Neuronal stem cell (in vitro differentiated cells): ENCODE measurements at regions not wholly inside any gene's neighbourhood (a gene's known extent, or its start where the extent isn't known, plus 50 kb on each side); places are given as distances from the start of the nearest gene placed in this dataset.
A peak's percentile ranks its signal among the peaks of the same experiment; 100 is the strongest.

Experiments
- DNase-seq: peaks from one replicate; pipeline ENCODE4 v3.0.0-alpha.2; 2013; ENCODE audit warnings: low spot score
- H2AFZ ChIP-seq: one replicate; pipeline ENCODE4 v1.6.1; 2013; ENCODE audit warnings: mild to moderate bottlenecking, low read length, inconsistent platforms
- H2AK5ac ChIP-seq: 2 replicates; pipeline ENCODE4 v1.6.1; 2013; ENCODE audit warnings: low read depth, mild to moderate bottlenecking, inconsistent platforms, low read length, moderate library complexity, mixed read lengths
- H2BK120ac ChIP-seq: 2 replicates; pipeline ENCODE4 v1.6.1; 2013; ENCODE audit warnings: low read depth, mild to moderate bottlenecking, inconsistent platforms, low read length, moderate library complexity, mixed read lengths
- H2BK12ac ChIP-seq: one replicate; pipeline ENCODE4 v1.6.1; 2013; ENCODE audit warnings: low read length, inconsistent platforms
- H2BK15ac ChIP-seq: 2 replicates; pipeline ENCODE4 v1.6.1; 2013; ENCODE audit warnings: mild to moderate bottlenecking, low read length, inconsistent platforms, mixed read lengths
- H2BK5ac ChIP-seq: one replicate; pipeline ENCODE4 v1.6.1; 2013; ENCODE audit warnings: inconsistent platforms, mild to moderate bottlenecking, low read length, moderate library complexity
- H3K14ac ChIP-seq: one replicate; pipeline ENCODE4 v1.6.1; 2013; ENCODE audit warnings: low read length, inconsistent platforms
- H3K18ac ChIP-seq: 2 replicates; pipeline ENCODE4 v1.6.1; 2013; ENCODE audit warnings: low read length, inconsistent platforms
- H3K23ac ChIP-seq: 2 replicates; pipeline ENCODE4 v1.6.1; 2013; ENCODE audit warnings: low read depth, mild to moderate bottlenecking, mixed read lengths, low read length, inconsistent platforms; ENCODE audit not compliant: poor library complexity
- H3K27ac ChIP-seq: replicated peaks from 3 replicates; pipeline ENCODE4 v1.5.1; 2013; ENCODE audit warnings: low read length, inconsistent platforms
- H3K27me3 ChIP-seq, 3 experiments: 2 replicates each; pipeline ENCODE4 v1.6.1; 2013; ENCODE audit warnings: low read length in 3 of 3, mild to moderate bottlenecking in 2 of 3, inconsistent platforms in 1 of 3, low read depth in 1 of 3, mixed read lengths in 1 of 3, moderate library complexity in 1 of 3; ENCODE audit not compliant: control insufficient read depth in 3 of 3, insufficient read depth in 3 of 3
- H3K36me3 ChIP-seq, 2 donors: replicated peaks in 1 of 2; 2 replicates each; pipeline ENCODE4 v1.6.1; 2013; ENCODE audit warnings: low read length in 2 of 2; ENCODE audit not compliant: control insufficient read depth in 2 of 2, insufficient read depth in 2 of 2
- H3K4ac ChIP-seq: 2 replicates; pipeline ENCODE4 v1.6.1; 2013; ENCODE audit warnings: inconsistent platforms, mild to moderate bottlenecking, low read length, moderate library complexity
- H3K4me1 ChIP-seq, 2 donors: 1 replicate in 1 of 2; 2 replicates in 1 of 2; pipeline ENCODE4 v1.6.1; 2013; ENCODE audit warnings: low read length in 2 of 2, low read depth in 1 of 2; ENCODE audit not compliant: control insufficient read depth in 2 of 2, insufficient read depth in 1 of 2
- H3K4me2 ChIP-seq: one replicate; pipeline ENCODE4 v1.6.1; 2013; ENCODE audit warnings: mild to moderate bottlenecking, low read length, inconsistent platforms; ENCODE audit not compliant: insufficient read depth, poor library complexity, severe bottlenecking
- H3K4me3 ChIP-seq, 2 donors: 2 replicates each; pipeline ENCODE4 v1.5.1; 2013; ENCODE audit warnings: low read length in 2 of 2, mild to moderate bottlenecking in 2 of 2, inconsistent platforms in 1 of 2, moderate library complexity in 1 of 2
- H3K79me1 ChIP-seq: one replicate; pipeline ENCODE4 v1.6.1; 2013; ENCODE audit warnings: low read depth, mild to moderate bottlenecking, inconsistent platforms, low read length, moderate library complexity
- H3K9ac ChIP-seq: one replicate; pipeline ENCODE4 v1.6.1; 2013; ENCODE audit warnings: mild to moderate bottlenecking, low read depth, low read length, inconsistent platforms; ENCODE audit not compliant: poor library complexity
- H3K9me3 ChIP-seq, 2 donors: replicated peaks in 1 of 2; 2 replicates each; pipeline versions ENCODE3 to v1.6.1; 2013; ENCODE audit warnings: low read length in 2 of 2, mild to moderate bottlenecking in 2 of 2, inconsistent platforms in 1 of 2, low read depth in 1 of 2, mixed read lengths in 1 of 2, moderate library complexity in 1 of 2; ENCODE audit not compliant: control insufficient read depth in 2 of 2, insufficient read depth in 1 of 2
- H4K8ac ChIP-seq: one replicate; pipeline ENCODE4 v1.6.1; 2013; ENCODE audit warnings: low read depth, mild to moderate bottlenecking, inconsistent platforms, low read length, moderate library complexity
- H4K91ac ChIP-seq: one replicate; pipeline ENCODE4 v1.6.1; 2013; ENCODE audit warnings: low read length, low read depth, mild to moderate bottlenecking, inconsistent platforms; ENCODE audit not compliant: poor library complexity
- WGBS, 2 donors: extraction: QIAGEN DNeasy Blood & Tissue Kit; methylation state at CpG; one replicate each; pipeline ENCODE4 v1.1.7; 2013; ENCODE audit warnings: missing lambda C conversion rate in 2 of 2, mixed read lengths in 1 of 2; ENCODE audit not compliant: insufficient read length in 2 of 2, insufficient replicate concordance in 1 of 2; ENCODE audit errors: extremely low coverage in 2 of 2; 5-methylcytosine and 5-hydroxymethylcytosine counted together

DNA sequence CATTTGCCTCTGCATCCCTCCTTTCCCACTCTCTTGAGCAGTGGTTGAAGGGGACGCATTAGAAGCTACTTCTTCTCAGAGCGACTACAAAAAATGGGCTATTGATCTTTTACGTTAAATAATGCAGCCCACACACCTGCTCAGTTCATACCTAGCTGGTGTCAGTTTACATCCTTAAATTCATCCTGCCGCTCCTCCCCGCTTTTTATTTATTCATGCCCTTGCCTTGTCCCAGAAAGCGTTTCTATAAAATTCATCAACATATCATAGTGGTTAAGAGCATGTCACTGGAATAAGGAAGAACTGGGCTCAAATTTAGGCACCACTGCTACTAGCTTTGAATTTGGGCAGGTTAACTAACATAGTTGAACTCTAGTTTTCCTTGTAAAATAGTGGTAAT is 66.0 kb upstream of the TINAGL1 start:
- Histone ChIP-seq H3K14ac (no peak overlapping the region), H4K91ac (no peak overlapping the region), H2BK12ac (no peak overlapping the region), H3K4me3 (no peak overlapping the region), H2BK120ac (no peak overlapping the region), H4K8ac (no peak overlapping the region), H3K18ac (no peak overlapping the region), H3K27ac (no peak overlapping the region), H3K9me3 (no peaks in the 10 kb centered on the region), H3K4ac (no peak overlapping the region), H3K27me3 (peaks cover 0 to 4% (median 0%) of the 10 kb centered on the region in 3 experiments), H3K36me3 (no peaks in the 10 kb centered on the region), H3K9ac (no peak overlapping the region), H3K4me1 (peaks cover 0 to 4% of the 10 kb centered on the region in 2 donors), H2BK5ac (no peak overlapping the region), H3K4me2 (no peak overlapping the region), H2AK5ac (no peak overlapping the region), H3K23ac (no peak overlapping the region), H2AFZ (no peak overlapping the region), H3K79me1 (no peaks in the 10 kb centered on the region), H2BK15ac (no peak overlapping the region)
- no CpG with 5 or more reads among the region's 6 CpGs for WGBS, 2 donors
- DNase-seq, result no peak

DNA sequence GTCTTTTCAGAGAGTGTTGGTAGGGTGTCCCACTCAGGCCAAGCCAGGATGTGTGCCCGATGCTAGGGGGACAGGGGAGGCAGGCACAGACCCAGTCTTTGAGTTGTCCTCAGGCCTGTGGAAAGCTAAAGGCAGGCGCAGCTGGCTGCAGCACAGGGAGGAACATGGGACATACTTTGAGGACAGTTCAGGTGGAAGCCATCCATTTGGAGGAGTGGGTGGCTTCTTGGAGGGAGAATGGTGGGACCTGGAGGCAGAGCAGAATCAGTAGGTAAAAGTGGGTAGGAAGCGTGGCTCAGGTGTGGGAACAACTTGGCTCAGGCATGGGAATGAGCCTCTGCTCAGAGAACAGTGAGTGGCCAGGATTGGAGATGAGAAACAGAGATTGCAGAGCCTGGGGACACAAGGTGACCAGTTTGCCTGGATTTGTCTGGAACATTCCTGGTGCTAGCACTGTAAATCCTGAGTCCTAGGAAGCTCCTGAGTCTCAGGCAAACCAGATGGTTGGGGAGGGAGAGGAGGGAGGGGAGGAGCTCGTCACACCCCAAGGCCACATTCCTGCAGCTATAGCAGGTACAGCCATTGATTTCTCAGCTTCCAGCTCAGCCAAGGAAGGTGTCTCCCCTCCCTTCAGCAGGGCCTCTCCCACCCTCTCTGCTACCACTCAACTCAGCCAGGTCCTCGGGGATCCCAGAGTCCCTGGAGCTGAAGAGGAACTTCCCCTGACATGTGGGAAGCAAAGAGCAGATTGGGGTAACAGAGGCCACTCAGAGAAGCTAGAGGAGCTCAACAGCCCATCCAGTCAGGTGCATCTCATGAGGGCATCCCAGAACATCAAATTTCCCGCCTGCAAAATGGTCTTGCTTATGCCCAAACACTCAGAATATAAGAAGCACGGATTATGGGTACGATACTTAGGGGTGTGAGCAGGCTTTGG is 65.2 kb upstream of the TINAGL1 start:
- Histone ChIP-seq H3K4me2 (no peak overlapping the region), H2AK5ac (no peak overlapping the region), H4K91ac (no peak overlapping the region), H2BK120ac (no peak overlapping the region), H3K27ac (no peak overlapping the region), H3K4me3 (no peak overlapping the region), H3K23ac (no peak overlapping the region), H2BK12ac (no peak overlapping the region), H3K27me3 (peaks cover 0 to 4% (median 0%) of the 10 kb centered on the region in 3 experiments), H4K8ac (no peak overlapping the region), H3K4me1 (peaks cover 0 to 4% of the 10 kb centered on the region in 2 donors), H2BK15ac (no peak overlapping the region), H3K9ac (no peak overlapping the region), H3K4ac (no peak overlapping the region), H2AFZ (no peak overlapping the region), H3K79me1 (no peaks in the 10 kb centered on the region), H2BK5ac (no peak overlapping the region), H3K14ac (no peak overlapping the region), H3K9me3 (no peaks in the 10 kb centered on the region), H3K36me3 (no peaks in the 10 kb centered on the region), H3K18ac (no peak overlapping the region)
- no peak for DNase-seq
- no CpG with 5 or more reads among the region's 8 CpGs for WGBS, 2 donors

GRCh38 chr1:31511848-31512615 is 64.3 kb upstream of the TINAGL1 start:
- no peak overlapping the region for H2BK15ac ChIP-seq
- no peaks in the 10 kb centered on the region for H3K9me3 ChIP-seq
- H3K27me3 ChIP-seq, result peaks cover 0 to 4% (median 0%) of the 10 kb centered on the region in 3 experiments
- H2BK120ac ChIP-seq, result no peak overlapping the region
- H3K79me1 ChIP-seq, result no peaks in the 10 kb centered on the region
- no peak overlapping the region for H3K18ac ChIP-seq
- no peak overlapping the region for H2AK5ac ChIP-seq
- no CpG with 5 or more reads among the region's 8 CpGs for WGBS, 2 donors
- H3K9ac ChIP-seq, result no peak overlapping the region
- no peak overlapping the region for H4K8ac ChIP-seq
- H2BK5ac ChIP-seq, result no peak overlapping the region
- no peak overlapping the region for H3K4me2 ChIP-seq
- no peak for DNase-seq
- no peak overlapping the region for H2AFZ ChIP-seq
- H3K36me3 ChIP-seq, result no peaks in the 10 kb centered on the region
- no peak overlapping the region for H3K4ac ChIP-seq
- peaks cover 0 to 4% of the 10 kb centered on the region in 2 donors for H3K4me1 ChIP-seq
- no peak overlapping the region for H2BK12ac ChIP-seq
- no peak overlapping the region for H3K14ac ChIP-seq
- no peak overlapping the region for H3K23ac ChIP-seq
- H3K4me3 ChIP-seq, result no peak overlapping the region
- no peak overlapping the region for H3K27ac ChIP-seq
- no peak overlapping the region for H4K91ac ChIP-seq

DNA sequence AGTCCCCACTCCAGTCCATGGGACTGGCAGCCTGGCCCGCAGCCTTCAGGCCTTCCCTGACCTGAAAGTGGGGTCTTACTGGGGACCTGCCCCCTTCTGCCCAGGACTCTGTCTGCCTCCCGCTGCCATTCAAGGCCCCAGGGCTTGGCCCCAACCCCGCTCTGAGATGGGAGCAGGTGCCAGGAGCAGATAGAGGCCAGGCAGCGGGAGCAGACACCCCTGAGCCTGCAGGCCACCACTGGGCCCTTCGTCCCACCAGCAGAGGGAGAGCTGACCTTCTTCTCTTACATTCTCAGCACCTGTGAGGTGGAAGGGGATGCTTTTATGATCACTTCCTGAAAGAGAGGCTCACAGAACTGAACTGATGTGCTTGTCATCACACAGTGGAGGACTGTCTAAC is 62.2 kb upstream of the TINAGL1 start:
- Histone ChIP-seq H3K9ac (no peak overlapping the region), H2BK120ac (no peak overlapping the region), H2BK12ac (no peak overlapping the region), H3K4me2 (no peak overlapping the region), H3K14ac (no peak overlapping the region), H3K4me3 (no peak overlapping the region), H3K4me1 (no peaks in the 10 kb centered on the region), H2BK15ac (no peak overlapping the region), H3K79me1 (no peaks in the 10 kb centered on the region), H4K8ac (no peak overlapping the region), H3K27ac (no peak overlapping the region), H2BK5ac (no peak overlapping the region), H2AK5ac (no peak overlapping the region), H3K9me3 (no peaks in the 10 kb centered on the region), H4K91ac (no peak overlapping the region), H3K18ac (no peak overlapping the region), H3K27me3 (peaks cover 0 to 4% (median 0%) of the 10 kb centered on the region in 3 experiments), H3K36me3 (no peaks in the 10 kb centered on the region), H3K23ac (peak overlapping the region; percentile 8), H2AFZ (peak overlapping the region; percentile 23), H3K4ac (no peak overlapping the region)
- no peak for DNase-seq
- WGBS, 2 donors, result no CpG with 5 or more reads among the region's 5 CpGs
